ENCODE measurements at regions not wholly inside any gene's neighbourhood (a gene's known extent, or its start where the extent isn't known, plus 50 kb on each side); places are given as distances from the start of the nearest gene placed in this dataset.
"Not testable (repeated sequence)": the region's sequence is repeated elsewhere in the genome, so short reads cannot be mapped to it uniquely, and the experiment has no call there.

GRCh38 chr7:66453340-66453739 is 175.3 kb upstream of the KCTD7 start:
- in situ Hi-C loops (cut with HindIII; ENCODE audit: low pct_unique_long_range_greater_than_20kb, low sequenced_read_pairs), result no loop called here
- no peak for DNase-seq (ENCODE audit: low read depth, low spot score)

GRCh38 chr7:66454600-66455225 is 174.0 kb upstream of the KCTD7 start:
- in situ Hi-C loops (cut with HindIII; ENCODE audit: low pct_unique_long_range_greater_than_20kb, low sequenced_read_pairs), result no loop called here
- DNase-seq (ENCODE audit: low read depth, low spot score), result no peak

GRCh38 chr7:66455432-66455831 is 173.2 kb upstream of the KCTD7 start:
- in situ Hi-C loops (cut with HindIII; ENCODE audit: low pct_unique_long_range_greater_than_20kb, low sequenced_read_pairs); DNase-seq (ENCODE audit: low read depth, low spot score): not testable (repeated sequence)

GRCh38 chr7:66456431-66456830 is 172.2 kb upstream of the KCTD7 start:
- in situ Hi-C loops (cut with HindIII; ENCODE audit: low pct_unique_long_range_greater_than_20kb, low sequenced_read_pairs); DNase-seq (ENCODE audit: low read depth, low spot score): not testable (repeated sequence)

GRCh38 chr7:66458991-66459390 is 169.7 kb upstream of the KCTD7 start:
- DNase-seq (ENCODE audit: low read depth, low spot score); in situ Hi-C loops (cut with HindIII; ENCODE audit: low pct_unique_long_range_greater_than_20kb, low sequenced_read_pairs): not testable (repeated sequence)

- not testable (repeated sequence) for DNase-seq (ENCODE audit: low read depth, low spot score)
Measured at GRCh38 chr7:66459783-66460413, 168.8 kb upstream of the KCTD7 start.

GRCh38 chr7:66460921-66461361 is 167.7 kb upstream of the KCTD7 start:
- no peak for DNase-seq (ENCODE audit: low read depth, low spot score)
- in situ Hi-C loops (cut with HindIII; ENCODE audit: low pct_unique_long_range_greater_than_20kb, low sequenced_read_pairs), result no loop called here

More at GRCh38 chr7:66459783-66460413, 168.8 kb upstream of the KCTD7 start:
- in situ Hi-C loops (cut with HindIII; ENCODE audit: low pct_unique_long_range_greater_than_20kb, low sequenced_read_pairs), result not testable (repeated sequence)

- in situ Hi-C loops (cut with HindIII; ENCODE audit: low pct_unique_long_range_greater_than_20kb, low sequenced_read_pairs); DNase-seq (ENCODE audit: low read depth, low spot score): not testable (repeated sequence)
Measured at GRCh38 chr7:66461397-66461796, 167.3 kb upstream of the KCTD7 start.

GRCh38 chr7:66462831-66463230 is 165.8 kb upstream of the KCTD7 start:
- DNase-seq (ENCODE audit: low read depth, low spot score); in situ Hi-C loops (cut with HindIII; ENCODE audit: low pct_unique_long_range_greater_than_20kb, low sequenced_read_pairs): not testable (repeated sequence)

GRCh38 chr7:66464059-66464458 is 164.6 kb upstream of the KCTD7 start:
- in situ Hi-C loops (cut with HindIII; ENCODE audit: low pct_unique_long_range_greater_than_20kb, low sequenced_read_pairs), result no loop called here
- no peak for DNase-seq (ENCODE audit: low read depth, low spot score)

- DNase-seq (ENCODE audit: low read depth, low spot score), result no peak
Measured at GRCh38 chr7:66466081-66466600, 162.5 kb upstream of the KCTD7 start.

GRCh38 chr7:66467887-66468286 is 160.8 kb upstream of the KCTD7 start:
- no peak for DNase-seq (ENCODE audit: low read depth, low spot score)
- in situ Hi-C loops (cut with HindIII; ENCODE audit: low pct_unique_long_range_greater_than_20kb, low sequenced_read_pairs), result no loop called here

More at GRCh38 chr7:66466081-66466600, 162.5 kb upstream of the KCTD7 start:
- in situ Hi-C loops (cut with HindIII; ENCODE audit: low pct_unique_long_range_greater_than_20kb, low sequenced_read_pairs), result no loop called here

- DNase-seq (ENCODE audit: low read depth, low spot score); in situ Hi-C loops (cut with HindIII; ENCODE audit: low pct_unique_long_range_greater_than_20kb, low sequenced_read_pairs): not testable (repeated sequence)
Measured at GRCh38 chr7:66473064-66473463, 155.6 kb upstream of the KCTD7 start.

- in situ Hi-C loops (cut with HindIII; ENCODE audit: low pct_unique_long_range_greater_than_20kb, low sequenced_read_pairs), result no loop called here
- DNase-seq (ENCODE audit: low read depth, low spot score), result no peak
Measured at GRCh38 chr7:66474441-66474840, 154.2 kb upstream of the KCTD7 start.

GRCh38 chr7:66476056-66476455 is 152.6 kb upstream of the KCTD7 start:
- in situ Hi-C loops (cut with HindIII; ENCODE audit: low pct_unique_long_range_greater_than_20kb, low sequenced_read_pairs), result not testable (repeated sequence)

GRCh38 chr7:66477822-66478397 is 150.8 kb upstream of the KCTD7 start:
- in situ Hi-C loops (cut with HindIII; ENCODE audit: low pct_unique_long_range_greater_than_20kb, low sequenced_read_pairs); DNase-seq (ENCODE audit: low read depth, low spot score): not testable (repeated sequence)

More at GRCh38 chr7:66476056-66476455, 152.6 kb upstream of the KCTD7 start:
- DNase-seq (ENCODE audit: low read depth, low spot score), result not testable (repeated sequence)

GRCh38 chr7:66481229-66481628 is 147.5 kb upstream of the KCTD7 start:
- DNase-seq (ENCODE audit: low read depth, low spot score), result not testable (repeated sequence)

GRCh38 chr7:66489065-66489464 is 139.6 kb upstream of the KCTD7 start:
- DNase-seq (ENCODE audit: low read depth, low spot score); in situ Hi-C loops (cut with HindIII; ENCODE audit: low pct_unique_long_range_greater_than_20kb, low sequenced_read_pairs): not testable (repeated sequence)

More at GRCh38 chr7:66481229-66481628, 147.5 kb upstream of the KCTD7 start:
- in situ Hi-C loops (cut with HindIII; ENCODE audit: low pct_unique_long_range_greater_than_20kb, low sequenced_read_pairs), result not testable (repeated sequence)

All from SK-MEL-5 (cell line).